Left lung (tissue), 4 donors: ENCODE measurements at regions not wholly inside any gene's neighbourhood (a gene's known extent, or its start where the extent isn't known, plus 50 kb on each side); places are given as distances from the start of the nearest gene placed in this dataset.

Experiments
- ATAC-seq: fragments of 200-7000 bp; cut with Tn5 transposase; one replicate; pipeline ENCODE4 v1.9.1; 2020; ENCODE audit warnings: moderate library complexity
- DNase-seq, 4 donors: peaks; one replicate each; pipeline ENCODE4 v3.0.0-alpha.2; 2013 to 2020
- H3K27ac ChIP-seq, 2 donors: fragments of 200-600 bp; sonication (generic) in 1 of 2; one replicate each; pipeline versions ENCODE4 v1.5.0 to v1.8.0; 2020 to 2021
- H3K27me3 ChIP-seq, 2 donors: fragments of 200-600 bp; sonication (generic) in 1 of 2; one replicate each; pipeline versions ENCODE4 v1.5.0 to v1.8.0; 2020 to 2021
- H3K36me3 ChIP-seq, 2 donors: fragments of 200-600 bp; sonication (generic) in 1 of 2; one replicate each; pipeline versions ENCODE4 v1.5.0 to v1.8.0; 2020 to 2021
- H3K4me1 ChIP-seq, 2 donors: fragments of 200-600 bp; one replicate each; pipeline ENCODE4 v1.8.0; 2021
- H3K4me3 ChIP-seq, 2 donors: fragments of 200-600 bp; sonication (generic) in 1 of 2; one replicate each; pipeline versions ENCODE4 v1.5.0 to v1.8.0; 2020 to 2021; ENCODE audit warnings: mild to moderate bottlenecking in 1 of 2
- H3K9me3 ChIP-seq, 2 donors: fragments of 200-600 bp; sonication (generic) in 1 of 2; one replicate each; pipeline versions ENCODE4 v1.5.0 to v1.8.0; 2020 to 2021
- CTCF ChIP-seq, 2 donors: fragments of 200-600 bp; sonication (generic) in 1 of 2; IDR thresholded peaks; one replicate each; pipeline versions ENCODE4 v1.5.0 to v1.8.0; 2021; ENCODE audit warnings: antibody characterized with exemption in 2 of 2
- intact Hi-C, 2 donors: fragments of 100-400 bp; cut with DNase I; formaldehyde crosslinking; loops; one replicate each; pipeline versions ENCODE4 v1.11.2 to v1.14.2; 2022
- donor health status: DM: no; HTN: yes; CAD: no.
- donor health status: DM: no; HTN: no; CAD: no.

GRCh38 chr4:151952137-151952536 is 191.3 kb upstream of the GATB start:
- H3K4me3 ChIP-seq: no peak overlapping the region
- no peak overlapping the region for H3K27ac ChIP-seq
- intact Hi-C loops: no loop called here
- ATAC-seq (no peak), DNase-seq (no peak)
- H3K9me3 ChIP-seq: peaks cover 0 to 8% of the 10 kb centered on the region in 2 donors
- no peaks in the 10 kb centered on the region for H3K27me3 ChIP-seq
- TF ChIP-seq CTCF (IDR thresholded peaks at IDR 0.05): no peak
- no peaks in the 10 kb centered on the region for H3K4me1 ChIP-seq
- H3K36me3 ChIP-seq: no peaks in the 10 kb centered on the region

- Histone ChIP-seq H3K9me3 (peaks cover 0 to 13% of the 10 kb centered on the region in 2 donors), H3K4me3 (no peak overlapping the region), H3K4me1 (no peaks in the 10 kb centered on the region), H3K27me3 (no peaks in the 10 kb centered on the region), H3K27ac (no peak overlapping the region), H3K36me3 (no peaks in the 10 kb centered on the region)
- TF ChIP-seq CTCF (IDR thresholded peaks at IDR 0.05): no peak
- ATAC-seq: no peak
- intact Hi-C loops: no loop called here
- no peak for DNase-seq
Observed at GRCh38 chr4:151951671-151952050, 190.9 kb upstream of the GATB start.

GRCh38 chr4:151950993-151951670 is 190.3 kb upstream of the GATB start:
- peaks cover 0 to 18% of the 10 kb centered on the region in 2 donors for H3K9me3 ChIP-seq
- H3K4me3 ChIP-seq: no peak overlapping the region
- intact Hi-C loops: no loop called here
- ATAC-seq (no peak), DNase-seq (no peak)
- no peak for TF ChIP-seq CTCF (IDR thresholded peaks at IDR 0.05)
- H3K4me1 ChIP-seq: no peaks in the 10 kb centered on the region
- no peak overlapping the region for H3K27ac ChIP-seq
- H3K36me3 ChIP-seq: no peaks in the 10 kb centered on the region
- H3K27me3 ChIP-seq: no peaks in the 10 kb centered on the region

DNA sequence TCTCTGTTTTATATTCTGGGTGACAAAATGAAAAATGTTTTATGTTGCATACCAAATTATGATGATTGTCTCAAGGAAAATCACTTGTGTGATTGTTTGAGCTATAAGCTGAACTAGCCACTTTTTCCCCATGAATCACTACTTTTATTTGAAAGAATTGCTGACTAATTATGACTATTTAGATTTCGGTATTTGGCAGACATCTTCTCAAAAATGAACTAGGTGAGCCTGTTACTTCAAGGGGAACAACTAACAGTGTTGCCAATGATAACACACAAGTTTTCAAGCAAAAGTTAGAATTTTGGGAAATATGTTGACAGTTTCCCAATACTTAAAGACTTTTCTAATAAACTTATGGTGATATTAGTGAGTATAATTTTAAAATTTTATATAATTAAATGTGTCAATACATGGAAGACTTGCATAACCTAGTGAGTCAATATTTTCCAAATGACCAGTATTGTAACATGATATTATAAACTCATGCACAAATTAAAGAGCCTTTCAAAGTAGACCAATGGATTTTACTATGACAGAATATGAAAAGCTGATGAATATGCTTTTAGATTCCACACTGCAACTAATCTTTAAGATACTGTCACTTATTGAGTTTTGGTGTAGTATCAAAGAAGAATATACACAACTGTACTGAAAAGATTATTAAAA is 187.7 kb upstream of the GATB start:
- no peaks in the 10 kb centered on the region for H3K27me3 ChIP-seq
- H3K9me3 ChIP-seq: peaks cover 0 to 22% of the 10 kb centered on the region in 2 donors
- H3K4me3 ChIP-seq: no peak overlapping the region
- ATAC-seq (no peak), DNase-seq (no peak)
- no peak for TF ChIP-seq CTCF (IDR thresholded peaks at IDR 0.05)
- H3K27ac ChIP-seq: no peak overlapping the region
- H3K4me1 ChIP-seq: no peaks in the 10 kb centered on the region
- no peaks in the 10 kb centered on the region for H3K36me3 ChIP-seq
- intact Hi-C loops: no loop called here

- intact Hi-C loops: no loop called here
- no peak overlapping the region for H3K27ac ChIP-seq
- H3K4me1 ChIP-seq: no peaks in the 10 kb centered on the region
- no peaks in the 10 kb centered on the region for H3K27me3 ChIP-seq
- no peak for TF ChIP-seq CTCF (IDR thresholded peaks at IDR 0.05)
- H3K9me3 ChIP-seq: peaks cover 0 to 22% of the 10 kb centered on the region in 2 donors
- ATAC-seq (no peak), DNase-seq (no peak)
- H3K36me3 ChIP-seq: no peaks in the 10 kb centered on the region
- H3K4me3 ChIP-seq: no peak overlapping the region
Observed at GRCh38 chr4:151946718-151947117, 185.9 kb upstream of the GATB start.
